ENCODE measurements at regions not wholly inside any gene's neighbourhood (a gene's known extent, or its start where the extent isn't known, plus 50 kb on each side); places are given as distances from the start of the nearest gene placed in this dataset.

DNA sequence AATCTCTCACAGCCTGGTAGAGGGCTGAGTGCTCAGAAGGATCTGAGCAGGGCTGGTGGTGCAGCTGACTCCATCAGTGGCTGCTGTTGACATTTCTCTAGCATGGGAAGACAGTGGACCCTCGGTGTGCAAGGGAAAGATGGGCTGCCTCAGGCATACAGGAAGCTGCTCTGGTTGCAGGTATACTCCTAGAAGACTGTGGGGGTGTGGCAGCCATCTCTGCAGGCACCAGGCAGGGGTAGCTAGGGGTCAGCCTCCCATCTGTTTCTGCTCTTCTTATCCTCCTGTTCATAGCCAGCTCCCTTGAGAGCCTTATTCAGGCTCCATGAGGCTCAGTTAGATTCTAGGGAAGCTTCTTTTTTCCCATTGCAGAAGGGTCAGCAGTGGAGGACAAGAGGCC, 475.5 kb downstream of the TSHZ3 start:
- Histone ChIP-seq H3K4me1 (replicated peaks in 1 of 4; ENCODE audit: control insufficient read depth in 3 of 4, insufficient read depth in 4 of 4, low read length in 3 of 4) (no peaks in the 10 kb centered on the region), H3K9me3 (ENCODE audit: insufficient read depth in 2 of 2, low read depth in 1 of 2, low read length in 1 of 2) (no peaks in the 10 kb centered on the region), H3K56ac (replicated peaks; ENCODE audit: insufficient read length, low read depth, low read length) (no peak overlapping the region), H4K20me1 (replicated peaks in 1 of 2; ENCODE audit: control insufficient read depth in 1 of 2, insufficient read depth in 2 of 2, low read length in 2 of 2) (no peaks in the 10 kb centered on the region), H2AFZ (ENCODE audit: low read length) (no peak overlapping the region), H3K79me1 (ENCODE audit: low read depth, low read length) (no peaks in the 10 kb centered on the region), H3K36me3 (ENCODE audit: control insufficient read depth in 2 of 4, insufficient read depth in 4 of 4, low read length in 3 of 4) (no peaks in the 10 kb centered on the region), H4K91ac (replicated peaks; ENCODE audit: insufficient read length, low read length) (no peak overlapping the region), H3K4me3 (ENCODE audit: extremely low read depth in 1 of 4, insufficient read depth in 2 of 4, low read depth in 3 of 4, low read length in 4 of 4) (no peak overlapping the region), H3K18ac (ENCODE audit: extremely low read depth, low read length) (no peak overlapping the region), H3K4ac (replicated peaks; ENCODE audit: insufficient read length, low read depth, low read length) (no peak overlapping the region), H2BK15ac (ENCODE audit: low read length) (no peak overlapping the region), H4K8ac (ENCODE audit: extremely low read depth, insufficient read depth, low read length) (no peak overlapping the region), H2BK120ac (replicated peaks; ENCODE audit: low read depth, low read length) (no peak overlapping the region), H4K5ac (ENCODE audit: insufficient read length, low read depth, low read length) (no peak overlapping the region), H3K14ac (ENCODE audit: insufficient read length) (no peak overlapping the region), H3K4me2 (ENCODE audit: insufficient read depth in 1 of 2, low read depth in 2 of 2, low read length in 2 of 2) (no peak overlapping the region), H3K23me2 (ENCODE audit: low read depth, low read length) (no peaks in the 10 kb centered on the region), H3K27me3 (replicated peaks in 1 of 4; ENCODE audit: control insufficient read depth in 3 of 4, extremely low read depth in 1 of 4, insufficient read depth in 3 of 4, low read length in 3 of 4) (no peaks in the 10 kb centered on the region), H3K27ac (ENCODE audit: low read depth, low read length) (no peak overlapping the region), H2BK5ac (ENCODE audit: low read depth, low read length) (no peak overlapping the region), H2BK20ac (ENCODE audit: low read length) (no peak overlapping the region), H2AK5ac (ENCODE audit: low read depth, low read length) (no peak overlapping the region), H3K79me2 (ENCODE audit: control insufficient read depth in 1 of 2, insufficient read depth in 2 of 2, low read length in 2 of 2) (no peaks in the 10 kb centered on the region), H2BK12ac (ENCODE audit: low read depth, low read length) (no peak overlapping the region), H3K23ac (ENCODE audit: insufficient read length) (no peak overlapping the region), H3K9ac (replicated peaks in 1 of 4; ENCODE audit: extremely low read depth in 1 of 4, low read depth in 3 of 4, low read length in 3 of 4) (no peak overlapping the region; a peak in 1 of 7 replicates)
- TF ChIP-seq RNF2 (IDR thresholded peaks at IDR 0.05; ENCODE audit: borderline replicate concordance, low read depth, low read length, missing control alignments, poor library complexity, severe bottlenecking) (no peak), TEAD4 (IDR thresholded peaks at IDR 0.05; ENCODE audit: low read depth, low read length) (no peak), CEBPB (IDR thresholded peaks at IDR 0.05; ENCODE audit: low read depth, low read length) (no peak), ASH2L (IDR thresholded peaks at IDR 0.05; ENCODE audit: low read length) (no peak), GTF2F1 (IDR thresholded peaks at IDR 0.05; ENCODE audit: borderline replicate concordance, low read depth, low read length) (no peak), SAP30 (IDR thresholded peaks at IDR 0.05; ENCODE audit: insufficient read depth, insufficient replicate concordance, low read length) (no peak)
- no peak for DNase-seq (ENCODE audit: low read depth in 1 of 2, low spot score in 2 of 2)
- FAIRE-seq: no peak
- WGBS, 2 experiments (ENCODE audit: extremely low coverage in 1 of 2, insufficient coverage in 1 of 2, insufficient read length in 1 of 2, insufficient replicate concordance in 2 of 2, low coverage in 1 of 2, low lambda C conversion rate in 2 of 2, missing lambda C conversion rate in 1 of 2): 100% methylated on average over 1 of the region's 1 CpG; no CpG with 5 or more reads in 1 of the 2 experiments
- ChIA-PET CTCF (ENCODE audit: partially characterized antibody) (interaction anchor here (1.6 kb wide), 1 partner anchor 100 kb away, joined by 4 read pairs; no protein-coding TSS in a partner anchor), POLR2A (ENCODE audit: partially characterized antibody) (no interaction called here)
